ENCODE measurements at regions not wholly inside any gene's neighbourhood (a gene's known extent, or its start where the extent isn't known, plus 50 kb on each side); places are given as distances from the start of the nearest gene placed in this dataset.

DNA sequence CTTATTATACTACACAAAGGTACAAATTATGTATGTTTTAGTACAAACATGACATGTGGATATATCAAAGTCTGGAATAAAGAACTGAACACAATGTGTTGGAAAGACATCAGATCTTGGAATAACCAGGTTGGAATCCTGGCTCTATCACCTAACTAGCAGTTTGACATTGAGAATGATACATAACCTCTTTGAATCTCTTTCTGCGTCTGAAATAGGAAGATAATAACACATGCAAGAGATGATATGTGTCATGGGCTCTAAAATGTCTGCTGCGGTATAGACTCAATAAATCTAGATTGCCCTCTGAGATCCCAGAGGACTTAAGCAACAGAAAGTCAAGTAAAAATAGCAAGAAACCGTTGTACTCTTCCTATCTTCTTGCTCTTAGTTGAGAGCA is 66.8 kb upstream of the CCN2 start:
- DNase-seq (ENCODE audit: low read depth in 2 of 2): no peak

DNA sequence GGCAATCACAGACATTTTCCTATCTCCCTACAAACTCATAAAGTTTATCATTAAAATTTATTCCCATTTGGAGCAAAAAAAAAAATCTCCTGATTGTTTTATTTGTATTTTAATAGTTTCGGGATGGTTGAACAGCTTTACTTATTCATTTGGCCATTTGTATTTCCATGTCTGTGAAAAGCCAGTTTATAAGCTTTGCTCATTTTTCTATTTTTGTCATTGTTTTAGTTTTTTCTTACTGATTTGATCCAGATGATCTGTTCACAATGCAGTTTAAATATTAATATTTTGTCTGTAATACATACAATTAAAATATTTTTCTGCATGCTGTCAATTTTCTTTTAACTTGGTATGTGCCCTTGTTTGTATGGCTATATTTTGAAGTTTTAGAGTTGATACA is 65.2 kb upstream of the CCN2 start:
- no peak for DNase-seq (ENCODE audit: low read depth in 2 of 2)
- TF ChIP-seq, protein P1, sequence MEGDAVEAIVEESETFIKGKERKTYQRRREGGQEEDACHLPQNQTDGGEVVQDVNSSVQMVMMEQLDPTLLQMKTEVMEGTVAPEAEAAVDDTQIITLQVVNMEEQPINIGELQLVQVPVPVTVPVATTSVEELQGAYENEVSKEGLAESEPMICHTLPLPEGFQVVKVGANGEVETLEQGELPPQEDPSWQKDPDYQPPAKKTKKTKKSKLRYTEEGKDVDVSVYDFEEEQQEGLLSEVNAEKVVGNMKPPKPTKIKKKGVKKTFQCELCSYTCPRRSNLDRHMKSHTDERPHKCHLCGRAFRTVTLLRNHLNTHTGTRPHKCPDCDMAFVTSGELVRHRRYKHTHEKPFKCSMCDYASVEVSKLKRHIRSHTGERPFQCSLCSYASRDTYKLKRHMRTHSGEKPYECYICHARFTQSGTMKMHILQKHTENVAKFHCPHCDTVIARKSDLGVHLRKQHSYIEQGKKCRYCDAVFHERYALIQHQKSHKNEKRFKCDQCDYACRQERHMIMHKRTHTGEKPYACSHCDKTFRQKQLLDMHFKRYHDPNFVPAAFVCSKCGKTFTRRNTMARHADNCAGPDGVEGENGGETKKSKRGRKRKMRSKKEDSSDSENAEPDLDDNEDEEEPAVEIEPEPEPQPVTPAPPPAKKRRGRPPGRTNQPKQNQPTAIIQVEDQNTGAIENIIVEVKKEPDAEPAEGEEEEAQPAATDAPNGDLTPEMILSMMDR (IDR thresholded peaks at IDR 0.05; ENCODE audit: low read depth, low read length): no peak
- H3K4me3 ChIP-seq (replicated peaks in 1 of 2; ENCODE audit: low read depth in 2 of 2, low read length in 2 of 2): no peak overlapping the region

More for the DNA sequence above, 66.8 kb upstream of the CCN2 start:
- H3K4me3 ChIP-seq (replicated peaks in 1 of 2; ENCODE audit: low read depth in 2 of 2, low read length in 2 of 2): no peak overlapping the region
- TF ChIP-seq, protein P1 (IDR thresholded peaks at IDR 0.05; ENCODE audit: low read depth, low read length): no peak

DNA sequence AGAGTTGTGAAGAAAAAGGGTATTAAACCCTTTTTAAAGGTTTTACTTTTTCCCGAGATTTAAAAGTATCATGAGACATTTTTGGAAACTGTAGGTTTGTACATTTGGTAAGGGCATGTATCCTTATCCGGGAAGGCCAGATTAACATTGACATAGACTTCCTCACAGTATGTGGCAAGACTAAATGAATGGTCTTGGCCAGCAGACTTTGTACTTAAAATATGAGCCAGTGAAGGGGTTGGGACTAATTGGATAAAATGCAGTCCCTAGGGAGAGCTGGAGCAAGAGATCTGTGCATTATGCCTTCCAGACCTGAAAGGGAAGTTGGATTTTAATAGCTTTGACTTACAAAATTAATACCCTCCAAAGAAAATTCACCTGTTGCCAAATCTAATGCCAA is 60.4 kb upstream of the CCN2 start:
- DNase-seq (ENCODE audit: low read depth in 2 of 2): peak; percentile 58 to 79
- no peak overlapping the region for H3K4me3 ChIP-seq (replicated peaks in 1 of 2; ENCODE audit: low read depth in 2 of 2, low read length in 2 of 2)
- TF ChIP-seq, protein P1 (IDR thresholded peaks at IDR 0.05; ENCODE audit: low read depth, low read length): no peak

DNA sequence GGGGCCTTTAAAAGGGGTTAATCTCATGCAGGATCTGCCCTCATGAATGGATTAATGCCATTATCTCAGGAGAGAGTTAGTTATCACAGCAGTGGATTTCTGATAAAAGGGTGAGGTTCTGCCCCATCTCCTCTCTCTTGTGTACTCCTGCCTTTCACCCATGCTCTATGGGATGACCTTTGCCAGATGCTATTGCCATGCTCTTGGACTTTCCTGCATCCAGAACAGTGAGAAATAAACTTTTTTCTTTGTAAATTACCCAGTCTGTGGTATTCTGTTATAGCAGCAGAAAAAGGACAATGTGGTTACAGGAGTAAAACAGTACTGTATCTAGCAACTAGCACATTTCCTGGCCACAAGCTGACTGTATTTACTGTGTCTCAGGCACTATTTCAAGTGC is 58.0 kb upstream of the CCN2 start:
- TF ChIP-seq, protein P1 (IDR thresholded peaks at IDR 0.05; ENCODE audit: low read depth, low read length): no peak
- H3K4me3 ChIP-seq (replicated peaks in 1 of 2; ENCODE audit: low read depth in 2 of 2, low read length in 2 of 2): no peak overlapping the region
- no peak for DNase-seq (ENCODE audit: low read depth in 2 of 2)

DNA sequence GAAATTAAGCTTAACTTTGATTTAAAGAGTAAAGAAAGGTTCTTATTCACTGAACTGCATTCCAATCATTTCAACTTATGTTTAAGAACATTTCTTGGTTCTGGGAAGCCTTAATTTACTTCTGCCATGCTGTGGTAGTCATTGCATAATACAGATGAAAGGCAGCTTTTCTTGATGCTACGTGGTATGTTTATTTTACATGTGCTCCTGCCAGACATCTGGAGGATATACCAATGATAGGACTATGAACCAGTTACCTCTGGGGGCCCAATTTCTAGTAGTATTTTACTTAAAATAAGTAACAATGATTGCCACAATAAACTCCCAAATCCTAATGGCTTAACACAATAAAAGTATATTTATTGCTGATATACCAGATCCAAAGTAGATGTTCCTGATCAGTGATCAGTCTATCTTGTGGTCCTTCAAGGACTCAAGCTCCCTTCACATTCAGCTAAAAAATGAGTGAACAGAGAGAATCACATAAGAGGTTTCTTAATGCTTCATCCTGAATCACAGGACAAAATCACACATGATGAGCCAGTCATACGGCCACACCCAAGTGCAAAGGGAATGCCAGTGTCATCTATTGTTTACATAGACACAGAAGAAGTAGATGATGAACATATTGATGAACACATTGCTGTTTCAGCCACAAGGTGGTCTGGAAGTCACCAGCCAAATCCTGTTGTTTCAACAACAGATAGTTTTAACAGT is 56.5 kb upstream of the CCN2 start:
- peak; percentile 25 to 81 for DNase-seq (ENCODE audit: low read depth in 2 of 2)
- H3K4me3 ChIP-seq (replicated peaks in 1 of 2; ENCODE audit: low read depth in 2 of 2, low read length in 2 of 2): no peak overlapping the region
- TF ChIP-seq, protein P1 (IDR thresholded peaks at IDR 0.05; ENCODE audit: low read depth, low read length): no peak

DNA sequence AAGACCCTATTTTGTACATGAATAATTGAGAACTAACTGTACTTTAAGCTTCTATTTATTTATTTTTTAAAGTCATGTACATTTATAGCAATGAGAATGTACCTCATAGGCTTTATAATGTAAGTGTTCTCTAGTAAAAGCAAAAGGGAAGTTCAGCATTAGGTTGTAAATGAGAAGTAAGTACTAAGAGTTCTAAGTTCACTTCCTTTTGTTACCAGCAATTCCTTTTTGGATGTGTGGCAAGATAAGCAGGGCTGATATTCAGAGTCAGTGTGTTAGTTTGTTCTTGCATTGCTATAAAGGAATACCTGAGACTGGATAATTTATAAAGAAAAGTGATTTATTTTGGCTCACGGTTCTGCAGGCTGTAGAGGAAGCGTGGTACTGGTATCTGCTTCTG is 54.0 kb upstream of the CCN2 start:
- no peak for DNase-seq (ENCODE audit: low read depth in 2 of 2)
- H3K4me3 ChIP-seq (replicated peaks in 1 of 2; ENCODE audit: low read depth in 2 of 2, low read length in 2 of 2): no peak overlapping the region
- TF ChIP-seq, protein P1 (IDR thresholded peaks at IDR 0.05; ENCODE audit: low read depth, low read length): no peak

DNA sequence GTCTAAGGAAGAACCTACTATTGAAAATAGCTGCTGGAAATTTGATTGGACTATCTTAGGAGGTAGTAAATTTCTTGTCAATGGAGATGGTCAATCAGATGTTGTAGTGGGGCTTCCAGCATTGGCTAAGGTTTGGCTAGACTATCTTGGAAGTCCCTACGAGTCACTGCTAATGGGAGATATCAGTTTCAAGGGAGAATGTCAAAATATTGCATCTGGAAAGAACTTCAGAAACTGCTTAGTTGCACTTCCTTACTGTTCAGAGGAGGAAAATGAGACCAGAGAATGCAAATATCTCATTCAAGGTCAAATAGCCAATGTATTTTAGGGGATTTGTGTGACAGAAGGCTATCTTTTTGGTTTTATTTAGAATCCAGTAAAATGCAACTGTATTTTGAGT is 53.5 kb upstream of the CCN2 start:
- DNase-seq (ENCODE audit: low read depth in 2 of 2): no peak
- no peak overlapping the region for H3K4me3 ChIP-seq (replicated peaks in 1 of 2; ENCODE audit: low read depth in 2 of 2, low read length in 2 of 2)
- TF ChIP-seq, protein P1 (IDR thresholded peaks at IDR 0.05; ENCODE audit: low read depth, low read length): no peak

All from cardiac fibroblast (primary cell).